SHP77 (cell line): ENCODE measurements at regions not wholly inside any gene's neighbourhood (a gene's known extent, or its start where the extent isn't known, plus 50 kb on each side); places are given as distances from the start of the nearest gene placed in this dataset.

Experiments
- DNase-seq, 2 experiments: peaks; one replicate each; lab custom pipeline; 2025; lab: John Stamatoyannopoulos, UW

- DNase-seq, result no peak
Measured at GRCh38 chr1:56033321-56034037, 545.9 kb downstream of the PLPP3 start.

DNA sequence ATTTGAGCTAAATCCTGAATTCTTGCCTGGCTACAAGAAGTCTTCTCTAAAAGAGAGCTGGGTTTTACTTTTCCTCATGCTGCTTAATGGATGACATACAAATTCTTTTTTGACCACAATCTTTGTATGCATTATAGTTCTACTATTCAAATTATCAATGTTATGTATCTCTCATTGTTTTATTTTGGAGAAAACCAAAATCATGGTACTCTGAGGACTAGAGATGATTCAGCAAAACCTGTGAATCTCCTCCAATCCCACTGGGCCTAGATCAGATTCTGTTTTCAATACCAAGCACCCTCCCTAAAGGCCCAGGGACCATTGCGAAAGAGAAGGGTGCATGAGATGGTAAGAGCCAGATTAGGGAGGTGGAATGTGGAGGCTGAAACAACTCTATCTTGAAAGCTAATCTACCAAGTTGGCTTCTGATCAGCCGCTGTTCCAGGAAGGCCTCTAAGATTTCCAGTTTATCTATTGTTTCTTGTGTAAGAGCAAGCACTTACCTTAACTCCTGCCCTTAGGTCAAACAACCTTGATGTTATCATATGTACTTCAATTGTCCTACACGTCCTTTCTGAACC, 547.2 kb downstream of the PLPP3 start:
- DNase-seq, result no peak

DNA sequence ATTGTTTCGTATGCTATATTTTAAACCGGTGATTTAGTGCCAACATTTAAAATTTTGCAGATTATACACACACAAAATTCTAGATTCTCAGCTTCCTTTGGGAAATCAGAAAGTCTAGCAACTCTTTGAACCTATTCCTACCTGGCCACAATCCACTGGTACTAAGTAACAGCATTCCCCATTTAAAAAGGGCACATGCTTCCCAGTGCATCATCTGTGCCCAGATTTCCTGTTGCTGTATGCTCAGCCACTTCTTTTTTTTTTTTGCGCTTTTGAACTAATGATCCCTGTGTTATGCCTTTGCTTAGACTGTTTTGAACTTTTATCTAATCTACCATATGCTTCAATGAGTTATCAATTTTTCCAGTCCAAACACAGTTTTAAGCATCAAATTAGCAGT, 548.4 kb downstream of the PLPP3 start:
- no peak for DNase-seq

DNA sequence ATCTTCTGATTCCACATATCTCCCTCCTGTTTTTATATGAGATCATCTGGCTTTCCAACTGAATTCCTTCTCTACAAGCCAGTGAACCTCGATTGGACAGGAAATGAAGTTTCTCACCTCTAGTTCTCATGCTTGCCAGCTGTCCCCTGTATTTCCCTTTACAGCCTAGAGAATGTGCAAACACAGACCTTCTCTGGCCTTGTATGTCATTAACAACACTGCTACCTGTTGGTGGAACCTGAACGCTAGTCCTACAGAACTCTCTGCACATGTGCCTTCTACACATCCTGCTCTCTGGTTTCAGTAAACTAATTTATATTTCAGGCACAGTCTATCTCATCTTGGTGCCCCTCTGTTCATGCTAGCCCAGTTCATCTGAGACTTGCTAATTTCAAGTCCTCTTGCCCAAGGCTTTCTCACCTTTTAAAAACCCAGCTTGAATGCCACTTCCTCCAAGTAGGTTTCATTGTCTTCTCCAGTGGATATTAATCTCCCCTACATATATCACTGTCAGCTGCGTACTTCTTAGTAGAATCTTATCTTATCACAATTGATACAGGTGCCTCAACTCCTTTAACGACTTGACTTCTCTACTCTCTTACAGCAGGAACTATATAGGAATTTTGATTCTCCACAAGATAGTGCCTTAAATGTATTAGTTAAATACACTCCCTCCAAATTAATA, 549.9 kb downstream of the PLPP3 start:
- peak; percentile 21 to 58 for DNase-seq

DNA sequence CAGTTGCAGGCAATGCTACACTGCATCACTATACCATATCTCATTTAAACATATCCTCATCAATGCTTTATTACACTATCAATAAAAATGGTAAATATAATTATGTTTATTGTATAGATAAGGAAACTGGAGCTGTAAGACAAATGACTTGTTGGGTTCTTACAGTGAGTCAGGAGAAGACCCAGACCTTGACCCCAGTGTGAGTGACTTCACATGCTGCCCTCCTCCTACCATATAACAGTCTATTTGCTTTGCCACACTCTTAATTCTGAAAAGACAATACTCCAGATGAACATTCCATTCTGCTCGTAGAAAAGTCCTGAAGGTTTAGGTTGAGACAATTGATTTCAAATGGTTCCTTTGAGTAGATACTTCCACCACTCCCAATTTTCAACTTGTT, 550.5 kb downstream of the PLPP3 start:
- no peak for DNase-seq

DNA sequence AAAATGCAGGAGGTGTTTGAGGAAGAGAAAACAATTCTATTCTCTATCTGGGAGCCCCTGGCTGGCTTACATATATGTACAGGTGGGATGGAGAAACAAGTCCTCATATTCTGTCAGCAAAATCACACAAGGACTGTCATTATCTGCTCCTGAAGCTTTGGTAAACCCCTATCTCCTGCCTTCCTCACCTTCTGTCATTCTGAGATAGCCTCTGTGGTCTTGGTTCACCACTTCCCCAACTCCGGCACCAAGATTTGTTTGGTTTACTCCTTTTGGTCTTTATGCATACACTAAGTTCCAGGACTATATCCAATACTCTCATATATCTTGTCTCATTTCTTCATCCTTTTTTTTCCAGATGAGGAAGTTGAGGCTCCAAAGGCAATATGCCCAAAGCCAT, 551.1 kb downstream of the PLPP3 start:
- DNase-seq, result no peak

- DNase-seq, result peak; percentile 2 to 8
Measured at GRCh38 chr1:56025942-56026341, 553.4 kb downstream of the PLPP3 start.

DNA sequence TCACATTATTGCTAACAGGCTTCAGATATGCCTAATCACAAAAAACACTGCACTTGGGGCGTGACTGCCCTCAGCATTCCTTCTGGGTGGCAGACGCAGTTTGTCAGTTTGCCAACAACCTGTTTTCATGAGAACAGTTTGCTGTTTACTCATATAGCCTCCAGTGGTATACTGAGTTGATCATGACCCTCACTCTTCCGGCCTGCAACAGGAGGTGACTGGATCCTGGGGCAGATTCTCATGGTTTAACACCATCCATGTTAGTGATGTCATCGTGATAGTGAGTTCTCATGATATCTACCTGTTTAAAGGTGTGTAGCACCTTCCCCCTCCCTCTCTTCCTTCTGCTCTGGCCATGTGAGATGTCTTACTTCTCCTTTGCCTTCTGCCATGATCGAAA, 555.2 kb downstream of the PLPP3 start:
- no peak for DNase-seq

GRCh38 chr1:56019922-56020321, 559.4 kb downstream of the PLPP3 start:
- no peak for DNase-seq

GRCh38 chr1:56019472-56019871, 559.9 kb downstream of the PLPP3 start:
- DNase-seq, result no peak

DNA sequence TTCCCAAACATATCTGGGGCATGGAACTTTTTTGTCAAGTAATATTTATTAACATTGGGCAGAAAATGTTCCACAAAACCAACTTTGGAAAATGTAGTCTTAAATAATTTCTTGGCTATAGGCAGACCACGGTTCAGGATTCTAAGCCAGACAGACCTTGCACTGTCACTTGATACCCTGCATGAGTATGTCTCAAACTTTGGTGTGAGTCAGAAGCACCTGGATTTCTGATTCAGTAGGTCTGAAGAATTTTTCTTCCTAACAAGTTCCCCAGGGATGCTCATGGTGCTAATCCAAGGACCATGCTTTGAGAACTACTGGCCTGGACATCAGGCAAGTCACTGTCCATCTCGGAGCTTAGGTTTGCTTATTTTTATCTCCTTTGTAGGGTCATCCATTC, 562.0 kb downstream of the PLPP3 start:
- no peak for DNase-seq

- DNase-seq, result no peak
Measured at GRCh38 chr1:56003846-56004245, 575.5 kb downstream of the PLPP3 start.

DNA sequence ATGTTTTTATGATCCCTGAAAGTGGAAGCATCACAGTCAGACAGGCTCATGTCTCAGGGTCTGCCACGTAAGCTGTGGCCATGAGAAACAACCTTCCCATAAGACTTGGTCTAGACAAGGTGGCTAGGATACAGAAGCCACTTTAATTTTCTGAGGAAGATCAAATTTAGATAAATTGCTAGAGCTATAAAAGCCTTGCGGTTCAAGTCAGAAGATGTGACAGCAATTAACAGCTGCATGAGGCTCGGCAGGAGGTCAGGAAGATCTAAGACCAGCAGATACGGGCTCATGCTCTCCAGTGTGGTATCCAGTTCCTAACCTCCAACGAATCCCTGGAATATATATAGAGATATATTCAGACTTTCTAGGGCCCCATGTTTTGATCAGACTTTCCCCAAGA, 577.1 kb downstream of the PLPP3 start:
- no peak for DNase-seq

GRCh38 chr1:56000424-56000823, 578.9 kb downstream of the PLPP3 start:
- DNase-seq, result no peak

DNA sequence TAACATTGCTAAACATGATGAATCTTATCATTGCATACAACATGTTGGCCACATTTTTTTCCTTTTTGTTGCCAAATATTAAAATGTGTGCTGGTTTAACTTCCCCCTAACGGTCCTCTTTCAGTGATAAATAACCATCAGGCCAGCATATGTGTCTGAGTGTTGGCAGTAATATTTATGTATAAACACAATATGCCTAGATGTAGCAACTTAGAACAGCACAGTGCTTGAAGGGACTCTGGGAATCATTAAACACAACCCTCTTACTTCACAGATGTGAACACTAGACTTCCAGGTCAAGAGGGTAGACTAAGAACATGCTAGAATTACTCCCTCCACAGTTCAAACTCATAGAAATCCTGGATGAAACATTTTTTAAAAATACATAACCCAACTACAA, 581.8 kb downstream of the PLPP3 start:
- DNase-seq, result no peak

GRCh38 chr1:55993646-55994318, 585.6 kb downstream of the PLPP3 start:
- no peak for DNase-seq

DNA sequence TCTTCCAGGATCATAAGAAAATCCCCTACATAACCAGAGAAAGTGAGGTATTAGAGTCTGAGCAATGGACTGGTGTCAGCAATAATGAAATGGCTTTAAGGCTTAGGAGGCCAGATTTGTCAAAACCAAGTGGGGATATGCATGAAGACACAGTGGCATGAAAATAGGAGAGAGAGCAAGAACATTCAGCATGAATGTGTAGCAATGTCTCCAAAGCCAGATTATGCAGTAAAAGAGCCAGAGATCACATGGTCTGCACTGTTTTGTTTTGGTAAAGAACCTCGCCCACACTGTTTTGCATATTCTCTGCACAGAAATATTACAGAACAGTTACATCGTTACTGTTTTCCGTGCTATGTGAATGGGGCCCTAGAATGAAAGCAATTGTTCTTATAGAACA, 589.4 kb downstream of the PLPP3 start:
- DNase-seq, result no peak

GRCh38 chr1:55988963-55989452, 590.4 kb downstream of the PLPP3 start:
- DNase-seq, result no peak

DNA sequence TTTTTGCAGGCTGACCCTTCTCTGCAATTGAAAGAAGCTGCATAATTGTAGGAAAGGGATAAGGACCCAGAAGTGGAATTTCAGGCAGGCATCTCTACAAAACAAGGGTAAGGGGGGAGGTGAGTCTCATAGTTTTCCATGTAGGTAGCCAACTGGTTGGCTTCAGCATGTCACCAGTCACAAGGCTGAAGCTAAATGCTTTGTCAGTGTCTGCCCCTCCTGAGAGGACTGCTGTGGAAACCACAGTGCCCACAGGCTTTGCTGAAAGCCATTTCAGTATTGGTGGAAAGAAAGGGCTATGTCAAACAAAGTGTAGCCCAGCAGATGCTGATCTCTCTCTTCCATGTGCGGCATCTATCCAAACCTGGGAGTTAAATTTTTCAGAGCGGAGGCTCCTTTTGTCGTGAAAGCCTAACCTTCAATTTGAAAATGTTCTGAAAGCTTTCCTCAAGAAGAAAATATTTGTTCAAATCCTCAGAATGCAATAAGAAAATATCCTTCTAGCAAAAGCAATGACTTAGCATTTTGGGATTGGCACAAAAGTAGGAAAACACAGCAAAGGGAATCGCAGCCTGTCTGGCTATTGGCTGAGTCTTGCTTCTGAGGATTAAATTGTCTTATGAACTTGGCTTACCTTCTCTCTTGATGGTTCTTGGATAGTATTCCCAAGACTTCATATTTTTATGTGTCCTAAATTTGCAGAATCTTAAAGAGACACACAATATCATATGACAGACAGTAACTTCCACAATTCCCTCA, 591.7 kb downstream of the PLPP3 start:
- no peak for DNase-seq

DNA sequence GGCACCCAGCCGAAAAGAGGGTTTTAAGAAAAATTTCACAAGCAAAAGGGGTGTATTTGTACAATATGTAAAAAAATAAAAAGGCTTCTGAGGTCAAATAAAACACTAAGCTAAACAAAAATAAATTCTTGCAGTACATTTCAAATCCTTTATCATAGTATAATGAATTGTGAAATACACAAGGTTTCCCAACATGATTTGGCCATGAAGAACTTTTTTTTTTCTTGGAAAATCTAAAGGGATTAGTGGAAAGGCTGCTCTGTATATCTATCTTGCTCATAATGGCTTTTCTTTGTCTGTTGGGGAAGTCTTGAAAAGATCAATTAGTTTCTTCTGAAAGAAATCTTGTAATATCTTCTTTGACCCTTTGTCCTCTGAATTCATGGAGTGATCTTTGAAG, 593.4 kb downstream of the PLPP3 start:
- DNase-seq, result no peak

- no peak for DNase-seq
Measured at GRCh38 chr1:55981010-55981650, 598.2 kb downstream of the PLPP3 start.

DNA sequence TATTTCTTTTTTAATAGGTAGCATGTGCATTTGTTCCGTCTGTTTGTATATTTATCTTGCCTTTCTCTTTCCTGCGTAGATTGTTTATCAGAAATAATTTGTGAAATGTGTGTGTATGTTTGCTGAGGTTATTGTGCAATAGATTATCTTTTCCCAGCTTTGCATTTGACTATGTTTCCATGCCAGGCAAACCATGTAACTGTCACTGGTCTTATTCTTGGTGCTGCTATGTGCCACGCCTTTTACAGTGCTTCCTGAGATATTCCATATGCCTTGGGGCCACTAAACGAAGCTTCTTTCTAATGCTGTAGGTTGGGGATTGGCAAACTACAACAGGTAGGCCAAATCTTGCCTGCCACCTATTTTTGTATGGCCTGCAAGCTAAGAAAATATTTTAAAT, 598.8 kb downstream of the PLPP3 start:
- DNase-seq, result no peak
